Activated naive CD8-positive, alpha-beta T cell treated with anti-CD3 and anti-CD28 coated beads, Interleukin-2, amount 10 ng/mL, durations not matched to agents 7 days and 5 days (primary cell): ENCODE measurements at regions not wholly inside any gene's neighbourhood (a gene's known extent, or its start where the extent isn't known, plus 50 kb on each side); places are given as distances from the start of the nearest gene placed in this dataset.

Experiments
- ATAC-seq: fragments of 150-1000 bp; cut with Tn5 transposase; one replicate; pipeline ENCODE4 v1.10.0; 2021; ENCODE audit warnings: low read depth, moderate library complexity
- POLR2A ChIA-PET: fragments of 350-600 bp; sonication (Branson Sonifier 250); formaldehyde crosslinking; loops from one replicate; lab custom pipeline; 2021; ENCODE audit warnings: antibody characterized with exemption; lab: Charles Lee
- DNase-seq: peaks from one replicate; pipeline ENCODE4 v3.0.0; 2021
- H3K27ac Mint-ChIP-seq: one replicate; pipeline ENCODE4 v1.8.0; 2022; ENCODE audit warnings: mild to moderate bottlenecking, mixed read lengths
- H3K27me3 Mint-ChIP-seq: one replicate; pipeline ENCODE4 v1.8.0; 2022; ENCODE audit warnings: mild to moderate bottlenecking, moderate library complexity, mixed read lengths
- H3K36me3 Mint-ChIP-seq: one replicate; pipeline ENCODE4 v1.8.0; 2021; ENCODE audit warnings: mild to moderate bottlenecking, mixed read lengths
- H3K4me1 Mint-ChIP-seq: one replicate; pipeline ENCODE4 v1.8.0; 2021; ENCODE audit warnings: mixed read lengths
- H3K4me3 Mint-ChIP-seq: one replicate; pipeline ENCODE4 v1.8.0; 2022; ENCODE audit warnings: mild to moderate bottlenecking, moderate library complexity, mixed read lengths
- H3K9me3 Mint-ChIP-seq: one replicate; pipeline ENCODE4 v1.8.0; 2021; ENCODE audit warnings: mixed read lengths

- H3K27ac Mint-ChIP-seq: peak overlapping the region; percentile 2
- peaks cover 1% of the 10 kb centered on the region for H3K27me3 Mint-ChIP-seq
- H3K4me3 Mint-ChIP-seq: no peak overlapping the region
Observed at GRCh38 chr1:116260621-116261020, 112.4 kb upstream of the ATP1A1 start.

DNA sequence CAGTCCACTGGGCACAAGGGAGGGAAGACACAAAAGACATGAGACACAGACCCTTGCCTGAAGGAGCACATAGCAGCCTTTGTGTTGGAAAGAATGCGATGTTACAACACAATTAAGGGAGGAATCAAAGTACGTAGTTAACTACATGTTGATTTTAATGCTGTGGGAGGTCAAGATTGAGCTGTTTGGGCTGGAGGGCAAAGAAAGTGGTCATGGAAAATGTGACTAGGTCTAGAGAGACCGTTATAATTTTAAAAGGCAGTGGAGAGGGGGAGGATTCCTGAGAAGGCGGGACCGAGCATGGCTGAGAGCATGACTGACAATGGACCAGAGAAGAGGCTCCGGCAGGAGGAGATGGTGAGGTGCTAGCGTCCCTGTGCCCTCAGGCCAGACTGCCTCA lies 111.8 kb upstream of the ATP1A1 start:
- Mint-ChIP-seq H3K27ac (peak overlapping the region; percentile 2), H3K36me3 (no peaks in the 10 kb centered on the region), H3K4me1 (peaks cover 36% of the 10 kb centered on the region), H3K27me3 (peaks cover 1% of the 10 kb centered on the region), H3K9me3 (no peaks in the 10 kb centered on the region), H3K4me3 (no peak overlapping the region)
- DNase-seq (no peak), ATAC-seq (no peak)
- POLR2A ChIA-PET: no interaction called here

More at GRCh38 chr1:116260621-116261020, 112.4 kb upstream of the ATP1A1 start:
- POLR2A ChIA-PET: no interaction called here
- Mint-ChIP-seq H3K36me3 (no peaks in the 10 kb centered on the region), H3K4me1 (peaks cover 39% of the 10 kb centered on the region), H3K9me3 (no peaks in the 10 kb centered on the region)
- DNase-seq: no peak
- ATAC-seq: no peak

DNA sequence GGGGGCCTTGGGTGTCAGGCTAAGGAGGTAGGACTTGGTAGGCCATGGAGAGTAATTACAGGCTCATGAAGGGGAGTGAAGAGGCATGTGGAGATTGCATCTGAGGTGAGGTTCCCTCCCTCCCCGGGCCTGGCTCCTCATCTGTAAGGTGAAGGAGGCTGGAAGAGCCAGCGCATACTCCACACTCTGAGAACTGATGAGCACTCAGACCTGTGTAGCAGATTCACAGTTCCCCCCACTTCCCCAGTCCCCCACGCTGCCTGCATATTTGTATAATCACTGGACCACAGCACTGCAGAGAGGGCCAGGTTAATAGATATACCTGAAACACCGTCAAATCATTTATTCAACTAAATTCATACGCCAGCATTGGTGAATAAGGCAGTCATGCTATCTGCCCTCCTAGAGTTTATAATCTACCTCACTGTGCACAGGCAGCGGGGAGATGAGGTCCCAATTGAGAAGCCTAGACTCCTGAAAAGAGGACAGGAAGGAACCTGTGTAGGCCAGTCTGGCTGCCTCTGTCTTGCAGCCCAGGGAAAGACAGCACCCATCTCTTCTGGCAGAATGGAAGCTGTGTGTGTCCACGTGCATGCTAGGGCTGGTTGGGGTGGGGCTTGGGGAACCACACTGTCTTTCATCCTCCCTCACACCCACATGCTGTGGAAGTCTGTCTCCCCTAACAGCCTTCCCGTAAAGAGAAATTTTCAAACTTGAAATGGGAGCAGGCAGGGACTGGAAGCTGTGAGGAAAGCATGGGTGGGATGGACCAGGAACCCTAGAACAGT lies 110.6 kb upstream of the ATP1A1 start:
- POLR2A ChIA-PET: no interaction called here
- H3K27me3 Mint-ChIP-seq: no peaks in the 10 kb centered on the region
- no peak overlapping the region for H3K4me3 Mint-ChIP-seq
- no peak for DNase-seq
- no peaks in the 10 kb centered on the region for H3K36me3 Mint-ChIP-seq
- H3K9me3 Mint-ChIP-seq: no peaks in the 10 kb centered on the region
- H3K4me1 Mint-ChIP-seq: peaks cover 29% of the 10 kb centered on the region
- ATAC-seq: no peak
- H3K27ac Mint-ChIP-seq: no peak overlapping the region

- Mint-ChIP-seq H3K4me1 (peaks cover 27% of the 10 kb centered on the region), H3K27ac (no peak overlapping the region)
Observed at GRCh38 chr1:116262995-116263385, 110.1 kb upstream of the ATP1A1 start.

DNA sequence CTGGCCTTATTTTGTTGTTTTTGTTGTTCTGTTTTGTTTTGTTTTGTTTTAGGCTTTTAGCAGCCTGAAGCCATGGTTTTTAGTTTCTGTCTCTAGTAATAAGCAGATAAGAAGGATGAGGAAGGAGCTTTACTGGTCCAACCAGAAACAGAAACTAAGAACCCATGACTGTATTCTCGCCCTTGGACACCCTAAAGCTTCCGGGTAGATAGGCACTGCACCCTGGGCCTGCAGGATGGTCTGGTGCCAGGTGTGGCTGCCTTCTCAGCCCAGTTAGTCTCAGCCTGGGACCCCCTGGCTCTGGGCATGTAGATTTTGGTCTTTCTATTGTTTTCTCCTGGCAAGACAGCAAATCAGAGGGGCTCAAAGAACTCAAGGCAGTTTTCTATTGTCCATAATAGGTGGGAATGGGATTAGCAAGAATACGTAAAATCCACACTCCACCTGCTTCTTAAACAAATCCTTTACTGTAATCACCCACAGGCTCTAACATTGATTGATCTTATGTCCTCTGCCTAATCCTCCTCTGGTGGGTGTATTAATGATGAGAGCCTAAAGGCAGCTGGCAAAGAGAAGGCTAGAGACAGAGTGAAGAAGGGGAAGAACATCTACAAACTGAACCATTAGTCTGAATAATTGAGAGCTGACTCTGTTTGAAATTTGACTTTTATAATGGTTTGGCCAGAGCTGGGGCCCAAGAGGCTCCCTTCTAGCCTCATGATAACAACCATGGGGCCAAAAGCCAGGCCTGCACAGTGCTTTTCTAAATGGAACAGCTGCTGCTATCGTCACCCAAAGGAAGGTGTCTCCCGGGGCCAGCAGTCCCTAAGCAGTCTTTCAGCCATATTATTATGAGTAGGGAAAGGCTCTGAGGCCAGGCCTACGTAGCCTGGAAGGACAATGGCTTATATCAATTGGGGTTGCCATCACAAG lies 106.8 kb upstream of the ATP1A1 start:
- no peak for ATAC-seq
- POLR2A ChIA-PET: interaction anchor here (0.6 kb wide), 1 partner anchor 149 kb away, joined by 3 read pairs; no protein-coding TSS in a partner anchor
- Mint-ChIP-seq H3K36me3 (no peaks in the 10 kb centered on the region), H3K4me1 (peaks cover 12% of the 10 kb centered on the region), H3K27me3 (no peaks in the 10 kb centered on the region), H3K27ac (no peak overlapping the region), H3K9me3 (peaks cover 2% of the 10 kb centered on the region), H3K4me3 (no peak overlapping the region)
- DNase-seq: no peak

More at GRCh38 chr1:116262995-116263385, 110.1 kb upstream of the ATP1A1 start:
- H3K4me3 Mint-ChIP-seq: no peak overlapping the region
- no peaks in the 10 kb centered on the region for H3K9me3 Mint-ChIP-seq
- no peaks in the 10 kb centered on the region for H3K36me3 Mint-ChIP-seq
- no peaks in the 10 kb centered on the region for H3K27me3 Mint-ChIP-seq
- no peak for DNase-seq
- POLR2A ChIA-PET: no interaction called here
- no peak for ATAC-seq

DNA sequence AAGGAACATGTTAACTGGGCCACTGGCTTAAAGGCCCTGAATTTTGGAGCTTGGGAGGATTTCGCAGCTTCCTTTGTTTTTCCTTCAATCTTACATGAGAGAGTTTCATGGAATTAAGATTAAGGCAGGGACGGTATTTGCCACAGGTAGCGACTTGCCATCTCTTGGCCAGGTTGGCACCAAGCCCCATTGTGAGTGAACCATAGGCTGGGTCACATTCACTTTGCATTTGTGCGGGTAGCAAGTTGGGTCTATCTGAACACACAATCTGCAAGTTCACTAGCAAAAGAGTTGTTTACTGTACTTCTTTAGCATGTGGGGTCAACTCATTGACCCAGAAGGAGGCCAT lies 106.2 kb upstream of the ATP1A1 start:
- H3K9me3 Mint-ChIP-seq: peaks cover 2% of the 10 kb centered on the region
- POLR2A ChIA-PET: interaction anchor here (0.6 kb wide), 1 partner anchor 149 kb away, joined by 3 read pairs; no protein-coding TSS in a partner anchor
- H3K36me3 Mint-ChIP-seq: no peaks in the 10 kb centered on the region
- no peak for DNase-seq
- no peak for ATAC-seq
- no peaks in the 10 kb centered on the region for H3K27me3 Mint-ChIP-seq
- H3K27ac Mint-ChIP-seq: no peak overlapping the region
- H3K4me3 Mint-ChIP-seq: no peak overlapping the region
- peaks cover 10% of the 10 kb centered on the region for H3K4me1 Mint-ChIP-seq

DNA sequence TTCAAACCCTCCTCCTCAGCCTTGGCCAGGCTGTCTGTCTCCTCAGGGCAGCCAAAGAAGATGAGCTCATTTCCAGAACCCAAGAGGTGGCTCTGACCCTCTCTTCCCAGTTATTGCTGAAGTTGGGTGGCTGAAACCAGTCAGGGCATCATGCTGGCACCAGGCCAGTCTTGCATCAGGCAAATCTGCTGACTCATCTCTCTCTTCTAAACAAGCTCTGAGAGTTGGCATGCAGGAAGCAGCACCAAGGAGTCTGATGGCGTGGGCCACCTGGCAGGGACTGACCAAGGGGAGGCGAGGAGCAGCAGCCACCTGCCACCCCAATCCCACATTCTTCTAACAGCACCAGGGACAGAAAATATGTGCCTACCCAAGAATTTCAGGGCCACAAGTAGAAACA lies 104.8 kb upstream of the ATP1A1 start:
- Mint-ChIP-seq H3K27me3 (no peaks in the 10 kb centered on the region), H3K4me1 (peaks cover 6% of the 10 kb centered on the region), H3K36me3 (no peaks in the 10 kb centered on the region), H3K9me3 (peaks cover 2% of the 10 kb centered on the region), H3K27ac (no peak overlapping the region), H3K4me3 (no peak overlapping the region)
- DNase-seq (no peak), ATAC-seq (no peak)
- POLR2A ChIA-PET: no interaction called here

GRCh38 chr1:116270316-116271057 lies 102.6 kb upstream of the ATP1A1 start:
- H3K27ac Mint-ChIP-seq: no peak overlapping the region
- no peaks in the 10 kb centered on the region for H3K36me3 Mint-ChIP-seq
- peaks cover 2% of the 10 kb centered on the region for H3K9me3 Mint-ChIP-seq

DNA sequence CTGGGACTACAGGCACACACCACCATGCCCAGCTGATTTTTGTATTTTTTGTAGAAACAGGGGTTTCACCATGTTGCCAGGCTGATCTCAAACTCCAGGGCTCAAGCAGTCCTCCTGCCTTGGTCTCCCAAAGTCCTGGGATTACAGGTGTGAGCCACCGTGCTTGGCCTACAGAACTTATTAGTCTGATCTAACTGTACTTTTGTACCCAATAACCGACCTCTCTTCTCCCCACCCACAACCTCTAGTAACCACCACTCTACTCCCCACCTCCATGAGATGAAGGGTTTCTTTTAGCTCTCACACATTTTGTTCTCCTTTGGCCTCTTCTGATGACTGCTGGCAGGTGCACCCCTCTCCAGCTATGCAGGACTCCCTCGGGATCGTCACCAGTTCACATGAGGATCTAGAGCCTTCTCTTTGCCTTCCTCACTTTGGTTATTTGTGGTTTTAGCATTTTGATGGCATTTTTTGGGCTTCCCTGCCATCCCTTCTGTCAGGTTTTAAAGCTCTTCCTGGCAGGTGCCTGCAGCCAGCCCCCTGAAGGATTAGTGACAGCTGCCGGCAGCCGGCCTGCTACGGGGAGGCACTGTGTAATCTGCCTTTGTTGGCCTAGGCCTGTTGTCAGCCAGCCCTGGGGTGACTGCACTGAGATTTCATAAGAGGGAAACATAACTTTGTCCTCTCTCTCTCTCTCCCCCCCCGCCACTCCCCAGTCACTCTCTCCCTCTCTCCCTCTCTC lies 99.8 kb upstream of the ATP1A1 start:
- Mint-ChIP-seq H3K4me1 (peaks cover under 1% of the 10 kb centered on the region), H3K27me3 (no peaks in the 10 kb centered on the region), H3K4me3 (no peak overlapping the region), H3K36me3 (no peaks in the 10 kb centered on the region), H3K27ac (no peak overlapping the region), H3K9me3 (peaks cover 2% of the 10 kb centered on the region)
- POLR2A ChIA-PET: no interaction called here
- DNase-seq (no peak), ATAC-seq (no peak)

More at GRCh38 chr1:116270316-116271057, 102.6 kb upstream of the ATP1A1 start:
- Mint-ChIP-seq H3K27me3 (no peaks in the 10 kb centered on the region), H3K4me1 (peaks cover 6% of the 10 kb centered on the region), H3K4me3 (no peak overlapping the region)
- ATAC-seq (no peak), DNase-seq (no peak)
- POLR2A ChIA-PET: no interaction called here

DNA sequence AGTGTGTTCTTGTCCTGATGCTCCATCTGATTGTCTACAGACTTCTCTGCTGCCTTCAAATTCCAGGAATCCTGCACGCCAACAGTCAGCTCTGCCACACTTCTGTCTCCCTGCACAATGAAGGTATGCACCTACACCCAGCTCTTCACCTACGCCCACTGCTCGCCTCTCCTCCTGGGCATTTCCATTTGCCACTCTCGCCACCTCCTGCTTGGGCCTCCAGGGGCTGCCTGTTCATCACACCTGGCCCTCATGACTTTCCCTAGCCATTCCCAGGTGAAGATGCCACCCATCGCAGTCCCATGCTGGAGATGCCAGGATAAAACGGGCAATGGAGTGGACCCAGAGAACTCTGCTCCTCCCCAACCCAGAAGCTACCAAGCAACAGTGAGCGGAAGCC lies 96.5 kb upstream of the ATP1A1 start:
- no peaks in the 10 kb centered on the region for H3K36me3 Mint-ChIP-seq
- no peak overlapping the region for H3K4me3 Mint-ChIP-seq
- ATAC-seq: no peak
- POLR2A ChIA-PET: no interaction called here
- H3K4me1 Mint-ChIP-seq: no peaks in the 10 kb centered on the region
- no peaks in the 10 kb centered on the region for H3K9me3 Mint-ChIP-seq
- H3K27ac Mint-ChIP-seq: no peak overlapping the region
- DNase-seq: no peak
- peaks cover 4% of the 10 kb centered on the region for H3K27me3 Mint-ChIP-seq

GRCh38 chr1:116277840-116278540 lies 95.1 kb upstream of the ATP1A1 start:
- Mint-ChIP-seq H3K27me3 (peaks cover 13% of the 10 kb centered on the region), H3K36me3 (no peaks in the 10 kb centered on the region), H3K4me3 (no peak overlapping the region), H3K4me1 (no peaks in the 10 kb centered on the region), H3K27ac (no peak overlapping the region), H3K9me3 (peaks cover 3% of the 10 kb centered on the region)
- DNase-seq (no peak), ATAC-seq (no peak)
- POLR2A ChIA-PET: no interaction called here

GRCh38 chr1:116278541-116278866 lies 94.5 kb upstream of the ATP1A1 start:
- Mint-ChIP-seq H3K9me3 (peaks cover 3% of the 10 kb centered on the region), H3K4me3 (no peak overlapping the region), H3K27ac (no peak overlapping the region), H3K4me1 (no peaks in the 10 kb centered on the region), H3K27me3 (peaks cover 13% of the 10 kb centered on the region), H3K36me3 (no peaks in the 10 kb centered on the region)
- DNase-seq: no peak
- ATAC-seq: no peak
- POLR2A ChIA-PET: interaction anchor here (0.5 kb wide), 1 partner anchor 781 kb away, joined by 3 read pairs; the partner anchor contains the start of gene TTF2
